ENCODE measurements at regions not wholly inside any gene's neighbourhood (a gene's known extent, or its start where the extent isn't known, plus 50 kb on each side); places are given as distances from the start of the nearest gene placed in this dataset.

GRCh38 chr20:16125816-16126215 is 447.4 kb downstream of the KIF16B start:
- no CpG with 5 or more reads among the region's 4 CpGs for WGBS, 2 experiments (ENCODE audit: extremely low coverage in 2 of 2, insufficient read length in 1 of 2)
- DNase-seq, result no peak
- dilution Hi-C loops (cut with HindIII; ENCODE audit: low sequenced_read_pairs, unreplicated experiment), result no loop called here

More at GRCh38 chr20:16125816-16126215, 447.4 kb downstream of the KIF16B start:
- no peaks in the 10 kb centered on the region for H3K9me1 ChIP-seq (ENCODE audit: insufficient read depth, low read length)
- H2BK15ac ChIP-seq (ENCODE audit: low read depth, low read length), result no peak overlapping the region
- H2BK120ac ChIP-seq (ENCODE audit: low read depth, low read length), result no peak overlapping the region
- no peak overlapping the region for H3K56ac ChIP-seq (ENCODE audit: extremely low read depth, insufficient read depth, low read length)
- CTCF ChIA-PET, result no interaction called here
- in situ Hi-C loops (cut with MboI; ENCODE audit: low sequenced_read_pairs), result no loop called here
- H2AK5ac ChIP-seq (ENCODE audit: low read depth, low read length), result no peak overlapping the region
- TF ChIP-seq RFX5 (IDR thresholded peaks at IDR 0.05; ENCODE audit: low read depth, low read length) (no peak), CHD1 (IDR thresholded peaks at IDR 0.05; ENCODE audit: low read depth, low read length) (no peak), MAZ (IDR thresholded peaks at IDR 0.05; ENCODE audit: borderline replicate concordance, low read depth, low read length) (no peak), BHLHE40 (IDR thresholded peaks at IDR 0.05; ENCODE audit: low read depth, low read length) (no peak), MAFK (IDR thresholded peaks at IDR 0.05; ENCODE audit: low read depth, low read length) (no peak), USF2 (IDR thresholded peaks at IDR 0.05; ENCODE audit: low read depth, low read length) (no peak), SMC3 (IDR thresholded peaks at IDR 0.05; ENCODE audit: low read depth, low read length) (no peak), CTCF (conservative IDR thresholded peaks at IDR 0.05; ENCODE audit: low read depth, low read length) (no peak), NFE2L2 (IDR thresholded peaks at IDR 0.05; ENCODE audit: low read depth, low read length) (no peak), RAD21 (IDR thresholded peaks at IDR 0.05; ENCODE audit: low read length) (no peak), RCOR1 (IDR thresholded peaks at IDR 0.05; ENCODE audit: insufficient replicate concordance, low read length) (no peak), FOS (IDR thresholded peaks at IDR 0.05; ENCODE audit: low read depth, low read length) (no peak), CEBPB (IDR thresholded peaks at IDR 0.05; ENCODE audit: low read depth, low read length) (no peak), MXI1 (IDR thresholded peaks at IDR 0.05; ENCODE audit: borderline replicate concordance, low read depth, low read length) (no peak), POLR2A (IDR thresholded peaks at IDR 0.05; ENCODE audit: low read depth, low read length) (no peak), ELK1 (IDR thresholded peaks at IDR 0.05; ENCODE audit: borderline replicate concordance, low read depth, low read length) (no peak)
- no peak overlapping the region for H4K91ac ChIP-seq (ENCODE audit: insufficient read depth, low read depth, low read length)
- intact Hi-C loops (cut with micrococcal nuclease), result no loop called here
- no peak overlapping the region for H3K4me2 ChIP-seq (ENCODE audit: low read depth, low read length)
- H3K36me3 ChIP-seq (ENCODE audit: control insufficient read depth, insufficient read depth, low read length), result no peaks in the 10 kb centered on the region
- no peak overlapping the region for H3K9ac ChIP-seq (ENCODE audit: low read depth, low read length)
- H3K4me1 ChIP-seq (ENCODE audit: control insufficient read depth, insufficient read depth, low read length), result no peaks in the 10 kb centered on the region
- H2AFZ ChIP-seq (replicated peaks; ENCODE audit: low read length, poor library complexity), result no peak overlapping the region
- H3K79me1 ChIP-seq (ENCODE audit: low read depth in 1 of 2, low read length in 2 of 2), result no peaks in the 10 kb centered on the region
- no TSS peak for BruUV-seq (replicated peaks)
- no peak for ATAC-seq (ENCODE audit: low read depth)
- no peak overlapping the region for H2AK9ac ChIP-seq (replicated peaks; ENCODE audit: low read depth, low read length, poor library complexity)
- H4K8ac ChIP-seq (ENCODE audit: low read depth in 2 of 2, low read length in 2 of 2), result no peak overlapping the region
- H2BK20ac ChIP-seq (ENCODE audit: low read depth, low read length), result no peak overlapping the region
- H3K18ac ChIP-seq (ENCODE audit: low read depth, low read length), result no peak overlapping the region
- H3K4me3 ChIP-seq (ENCODE audit: insufficient read depth, low read depth, low read length), result no peak overlapping the region
- no peak overlapping the region for H3K14ac ChIP-seq (replicated peaks; ENCODE audit: low read depth, low read length)
- no peaks in the 10 kb centered on the region for H4K20me1 ChIP-seq (ENCODE audit: insufficient read depth, low read length)
- no peak overlapping the region for H3K23ac ChIP-seq (ENCODE audit: low read depth, low read length)
- H3K27ac ChIP-seq (ENCODE audit: insufficient read depth, low read length), result no peak overlapping the region
- POLR2A ChIA-PET (ENCODE audit: unreplicated experiment), result no interaction called here
- no peak overlapping the region for H4K5ac ChIP-seq (ENCODE audit: low read depth, low read length)
- H3K4ac ChIP-seq (ENCODE audit: low read depth, low read length), result no peak overlapping the region
- peaks cover 12% of the 10 kb centered on the region for H3K9me3 ChIP-seq (ENCODE audit: control insufficient read depth, insufficient read depth, low read length)
- H3K27me3 ChIP-seq (ENCODE audit: control insufficient read depth, insufficient read depth, low read length), result no peaks in the 10 kb centered on the region
- no peak overlapping the region for H2BK5ac ChIP-seq (ENCODE audit: low read depth, low read length, poor library complexity, severe bottlenecking)
